HG03064 (cell line): ENCODE measurements at regions not wholly inside any gene's neighbourhood (a gene's known extent, or its start where the extent isn't known, plus 50 kb on each side); places are given as distances from the start of the nearest gene placed in this dataset.
A peak's percentile ranks its signal among the peaks of the same experiment; 100 is the strongest.
"Not testable (repeated sequence)": the region's sequence is repeated elsewhere in the genome, so short reads cannot be mapped to it uniquely, and the experiment has no call there.

Experiments
- ATAC-seq: cut with Tn5 transposase; IDR thresholded peaks from one replicate; pipeline ENCODE4 v1.9.1; 2021; ENCODE audit warnings: low read depth; ENCODE audit not compliant: unreplicated experiment

DNA sequence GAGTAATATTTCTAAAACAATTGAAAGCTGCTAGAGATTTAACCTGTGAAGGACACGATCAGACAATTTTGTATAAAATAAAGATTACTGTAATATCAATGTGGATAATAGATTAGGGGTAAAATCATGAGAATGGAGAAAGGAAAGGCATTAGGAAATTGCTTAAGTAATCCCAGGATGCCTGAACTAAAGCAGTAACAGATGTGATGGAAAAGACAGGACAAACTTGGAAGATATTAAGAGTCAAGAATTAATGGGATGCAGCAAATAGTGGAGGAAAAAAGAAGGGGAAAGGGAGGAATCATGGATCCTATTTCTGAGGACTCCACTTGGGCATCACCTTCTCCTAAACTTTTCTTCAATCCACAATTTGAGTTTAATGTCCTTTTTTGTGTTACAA, 437.1 kb upstream of the PMFBP1 start:
- no peak for ATAC-seq

DNA sequence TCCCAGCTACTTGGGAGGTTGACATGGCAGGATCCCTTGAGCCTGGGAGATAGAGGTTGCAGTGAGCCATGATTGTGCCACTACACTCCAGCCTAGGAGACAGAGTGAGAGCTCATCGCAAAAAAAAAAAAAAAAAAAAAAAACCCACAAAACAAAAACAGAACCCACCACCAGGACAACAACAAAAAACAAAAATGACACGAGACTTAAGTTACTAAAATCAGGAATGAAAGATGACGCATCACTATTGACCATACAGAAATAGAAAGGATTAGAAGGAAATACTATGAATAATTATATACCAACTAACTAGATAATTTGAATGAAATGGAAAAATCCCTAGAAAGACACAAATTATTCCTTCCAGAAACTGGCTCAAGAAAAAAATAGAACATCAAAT, 432.4 kb upstream of the PMFBP1 start:
- no peak for ATAC-seq

DNA sequence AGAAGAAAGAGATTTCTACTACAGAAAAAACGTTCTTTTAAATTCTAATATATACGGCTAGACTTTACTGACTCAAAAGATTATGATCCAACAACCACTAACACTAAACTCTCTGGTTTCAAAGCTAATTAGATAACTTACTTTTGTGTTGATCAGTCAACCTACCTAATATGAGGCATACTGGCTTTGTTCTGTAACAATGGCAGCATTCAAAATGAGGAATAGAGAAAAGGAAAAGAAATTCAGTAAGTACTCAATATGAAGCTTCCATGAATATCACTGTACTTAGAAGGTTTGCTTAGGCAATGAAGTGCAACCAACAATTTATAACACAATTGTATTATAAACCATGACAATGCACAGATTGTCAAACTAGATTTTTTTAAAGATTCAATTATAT, 430.5 kb upstream of the PMFBP1 start:
- no peak for ATAC-seq

DNA sequence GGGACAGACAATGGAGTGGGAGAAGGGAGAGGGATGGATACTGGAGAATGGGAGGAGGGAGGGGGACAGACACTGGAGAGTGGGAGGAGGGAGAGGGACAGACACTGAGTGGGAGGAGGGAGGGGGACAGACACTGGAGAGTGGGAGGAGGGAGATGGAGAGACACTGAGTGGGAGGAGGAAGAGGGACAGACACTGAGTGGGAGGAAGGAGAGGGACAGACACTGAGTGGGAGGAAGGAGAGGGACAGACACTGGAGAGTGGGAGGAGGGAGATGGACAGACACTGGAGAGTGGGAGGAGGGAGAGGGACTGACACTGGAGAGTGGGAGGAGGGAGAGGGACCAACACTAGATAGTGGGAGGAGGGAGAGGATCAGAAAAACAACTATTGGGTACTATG, 426.7 kb upstream of the PMFBP1 start:
- ATAC-seq, result no peak

DNA sequence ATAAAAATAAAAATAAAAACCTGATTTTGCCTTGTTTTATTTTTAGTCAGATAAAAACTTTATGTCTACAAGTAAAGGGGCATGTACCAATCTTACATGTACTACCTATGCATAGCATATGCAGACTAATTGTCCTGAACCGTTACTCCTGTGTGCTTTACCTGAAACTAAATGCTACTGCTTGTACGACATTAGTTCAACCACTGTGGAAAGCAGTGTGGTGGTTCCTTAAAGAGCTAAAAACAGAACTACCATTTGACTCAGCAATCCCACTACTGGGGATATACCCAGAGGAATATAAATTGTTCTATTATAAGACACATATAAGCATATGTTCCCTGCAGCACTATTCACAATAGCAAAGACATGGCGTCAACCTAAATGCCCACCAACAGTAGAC, 426.0 kb upstream of the PMFBP1 start:
- ATAC-seq, result no peak

DNA sequence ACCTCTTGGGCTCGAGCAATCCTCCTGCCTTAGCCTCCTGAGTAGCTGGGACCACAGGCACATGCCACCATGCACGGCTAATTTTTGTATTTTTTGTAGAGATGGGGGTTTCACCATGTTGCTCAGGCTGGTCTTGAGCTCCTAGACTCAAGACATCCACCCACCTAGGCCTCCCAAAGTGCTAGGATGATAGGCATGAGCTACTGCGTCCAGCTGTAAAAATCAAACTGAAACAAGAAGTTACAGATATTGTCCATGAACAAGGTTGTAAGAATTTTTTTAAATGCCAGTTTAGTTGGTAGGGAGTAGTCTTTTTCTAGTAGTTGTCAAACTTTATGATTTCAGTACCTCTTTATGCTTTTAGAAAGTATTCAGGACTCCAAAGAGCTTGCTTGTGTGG, 424.4 kb upstream of the PMFBP1 start:
- ATAC-seq, result no peak

DNA sequence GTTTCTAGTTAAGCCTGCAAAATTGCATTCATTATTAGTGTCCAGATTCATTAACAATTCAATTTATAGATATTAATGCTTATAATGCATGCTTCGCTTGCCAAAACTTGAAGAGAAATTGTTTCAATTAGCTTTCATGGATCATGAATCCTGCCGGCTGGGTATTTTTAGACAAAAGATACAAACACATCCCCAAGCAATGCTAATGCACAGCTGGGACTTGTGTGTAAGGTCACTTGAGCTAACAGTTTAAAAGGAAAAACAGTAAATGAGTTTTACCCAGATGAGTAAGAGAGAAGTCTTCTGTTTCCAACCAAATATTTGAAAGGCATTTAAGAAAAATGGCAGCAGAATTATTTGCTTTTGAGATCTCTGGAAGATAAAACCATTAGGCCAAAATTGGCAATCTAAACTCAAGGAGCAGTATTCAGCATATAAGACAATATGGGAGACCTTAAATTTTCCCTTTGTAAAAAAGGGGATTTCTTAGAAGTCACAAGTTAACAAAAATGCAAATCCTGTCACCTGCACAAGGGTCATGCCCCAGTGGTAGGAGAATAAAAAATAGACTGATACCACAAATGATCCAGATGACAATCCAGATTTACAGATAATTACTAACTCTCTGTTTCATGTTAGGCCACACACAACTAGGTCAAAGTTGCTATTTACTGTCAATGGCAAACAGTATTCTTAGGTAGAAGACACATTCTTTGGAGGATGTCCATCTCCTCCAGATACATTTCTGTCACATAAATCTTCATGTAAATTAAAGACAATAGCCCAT, 418.4 kb upstream of the PMFBP1 start:
- ATAC-seq, result peak; percentile 74

DNA sequence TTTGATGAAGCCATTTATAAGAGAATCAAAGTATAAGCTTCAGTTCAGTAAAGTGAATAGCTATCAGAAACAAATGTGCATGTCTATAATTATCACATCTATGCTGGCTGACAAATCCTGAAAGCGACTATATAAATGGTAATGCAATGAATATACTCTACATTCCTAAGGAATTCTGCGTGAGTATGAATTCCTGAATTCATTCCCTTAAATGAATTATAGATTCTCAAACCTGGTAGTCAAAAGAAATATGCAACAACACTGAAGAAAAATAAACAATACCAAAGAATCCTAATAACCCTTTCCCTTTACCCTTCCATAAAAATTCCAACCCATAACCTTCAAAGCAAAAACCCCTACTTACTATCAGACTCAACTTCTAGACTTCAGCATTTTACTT, 416.6 kb upstream of the PMFBP1 start:
- no peak for ATAC-seq

DNA sequence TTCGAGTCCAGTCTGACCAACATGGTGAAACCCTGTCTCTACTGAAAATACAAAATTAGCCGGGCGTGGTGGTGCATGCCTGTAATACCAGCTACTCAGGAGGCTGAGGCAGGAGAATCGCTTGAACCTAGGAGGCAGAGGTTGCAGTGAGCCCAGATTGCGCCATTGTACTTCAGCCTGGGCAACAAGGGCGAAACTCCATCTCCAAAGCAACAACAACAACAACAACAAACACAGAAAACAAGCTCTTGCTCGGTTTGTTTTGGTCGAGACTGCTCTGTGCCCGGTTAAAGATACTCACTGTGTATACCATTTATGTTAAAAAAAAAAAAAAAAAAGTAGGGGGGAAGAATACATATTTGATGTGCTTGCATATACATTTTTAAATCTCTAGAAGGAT, 406.1 kb upstream of the PMFBP1 start:
- ATAC-seq, result not testable (repeated sequence)

DNA sequence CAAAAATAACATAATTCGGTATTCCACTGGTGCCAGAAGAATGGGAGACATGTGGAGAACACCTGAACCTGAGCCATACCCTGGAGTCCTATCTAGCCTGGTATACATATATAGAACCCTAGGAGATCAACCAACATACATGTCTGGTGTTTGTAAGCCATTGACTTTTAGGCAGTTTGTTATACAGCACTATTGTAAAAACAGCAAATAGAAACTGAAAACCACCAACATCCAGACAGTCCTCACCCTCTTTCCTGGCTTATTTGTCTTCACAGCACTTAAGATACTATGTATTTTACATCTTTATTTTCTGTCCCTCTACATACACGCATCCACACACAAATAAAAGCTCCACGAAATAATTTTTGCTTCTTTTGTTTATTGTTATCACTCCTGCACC, 404.2 kb upstream of the PMFBP1 start:
- ATAC-seq, result no peak

DNA sequence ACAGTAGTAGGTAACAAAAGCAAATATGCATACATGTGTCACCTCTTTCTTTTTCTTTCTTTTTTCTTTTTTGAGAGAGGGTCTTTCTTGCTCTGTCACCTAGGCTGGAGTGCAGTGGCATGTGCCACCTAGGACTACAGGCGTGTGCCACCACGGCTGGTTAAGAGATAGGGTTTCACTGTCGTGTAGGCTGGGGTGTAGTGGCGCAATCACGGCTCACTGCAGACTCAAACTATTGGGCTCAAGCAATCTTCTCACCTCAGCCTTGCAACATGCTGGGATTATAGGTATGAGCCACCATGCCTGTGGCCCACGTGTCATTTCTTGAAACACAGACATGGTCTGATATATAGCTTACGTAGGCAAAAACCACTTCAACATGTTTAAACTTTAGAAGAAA, 397.7 kb upstream of the PMFBP1 start:
- no peak for ATAC-seq

DNA sequence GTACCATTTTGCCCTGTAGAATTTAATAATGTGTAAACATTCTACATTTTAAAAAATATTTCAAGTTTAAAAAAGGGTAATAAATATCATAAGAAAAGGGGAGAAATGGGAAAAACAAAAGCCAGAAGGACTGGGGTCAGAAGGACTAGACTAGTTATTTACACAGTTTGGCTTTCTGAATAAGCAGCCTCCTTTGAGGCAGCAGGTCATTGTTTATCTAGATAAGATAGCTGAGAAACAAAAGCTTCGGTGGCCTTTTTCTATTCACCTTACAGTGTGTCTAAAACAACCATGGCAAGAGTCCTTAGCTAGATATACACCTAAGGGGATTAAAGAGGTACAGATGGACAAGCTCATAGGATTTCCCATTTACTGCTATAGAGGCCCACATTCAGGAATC, 396.5 kb upstream of the PMFBP1 start:
- ATAC-seq, result no peak

DNA sequence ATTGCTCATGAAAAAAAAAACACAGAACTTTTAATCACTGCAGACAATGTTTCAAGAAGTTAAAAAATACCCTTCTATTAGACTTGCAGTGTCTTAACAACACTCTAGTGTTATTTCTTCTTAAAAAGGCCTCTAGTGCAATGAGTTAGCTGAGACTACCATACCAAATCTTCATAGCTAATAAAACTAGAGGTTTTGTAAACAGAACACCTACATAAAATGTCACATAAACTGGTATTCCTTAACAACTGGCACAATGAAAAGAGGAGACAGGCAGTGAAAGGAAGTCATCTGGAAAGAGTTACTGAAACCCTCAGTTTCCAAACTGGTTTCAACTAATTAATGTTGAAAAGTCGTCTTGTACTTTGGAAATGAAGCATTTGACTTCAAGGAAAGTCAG, 394.2 kb upstream of the PMFBP1 start:
- ATAC-seq, result no peak

DNA sequence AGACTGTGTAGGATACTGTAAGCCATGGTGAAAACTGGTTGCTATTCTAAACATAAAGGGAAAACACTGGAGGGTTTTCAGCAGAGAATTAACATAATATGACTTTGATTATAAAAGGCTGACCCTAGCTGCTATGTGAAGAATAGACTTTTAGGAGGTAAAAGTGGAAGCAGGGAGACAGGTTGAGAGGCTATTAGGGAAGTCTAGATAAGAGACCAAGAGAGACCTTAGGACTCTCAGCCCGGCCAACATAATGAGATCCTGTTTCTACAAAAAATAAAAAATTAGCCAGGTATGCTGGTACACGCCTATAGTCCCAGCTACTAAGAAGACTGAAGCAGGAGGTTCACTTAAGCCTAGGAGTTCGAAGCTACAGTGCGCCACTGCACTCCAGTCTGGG, 393.2 kb upstream of the PMFBP1 start:
- no peak for ATAC-seq

DNA sequence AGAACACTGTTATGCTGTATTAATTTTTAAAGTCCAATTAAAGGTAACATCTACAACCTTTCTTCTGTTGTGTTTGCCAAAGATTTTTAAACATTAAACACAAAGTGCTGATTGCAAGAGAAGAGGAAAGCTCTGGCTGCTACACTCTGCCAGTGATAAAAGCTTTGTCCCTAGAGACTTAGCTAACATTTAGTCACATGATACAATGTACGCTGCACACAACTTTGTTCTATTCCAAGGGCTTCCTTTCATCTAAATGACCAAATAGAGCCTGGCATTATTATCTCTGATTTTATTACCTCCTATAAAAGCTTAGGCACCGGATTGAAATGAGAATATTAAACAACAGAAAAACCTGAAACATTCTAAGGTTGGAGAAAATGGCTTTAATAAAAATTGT, 388.7 kb upstream of the PMFBP1 start:
- ATAC-seq, result no peak

DNA sequence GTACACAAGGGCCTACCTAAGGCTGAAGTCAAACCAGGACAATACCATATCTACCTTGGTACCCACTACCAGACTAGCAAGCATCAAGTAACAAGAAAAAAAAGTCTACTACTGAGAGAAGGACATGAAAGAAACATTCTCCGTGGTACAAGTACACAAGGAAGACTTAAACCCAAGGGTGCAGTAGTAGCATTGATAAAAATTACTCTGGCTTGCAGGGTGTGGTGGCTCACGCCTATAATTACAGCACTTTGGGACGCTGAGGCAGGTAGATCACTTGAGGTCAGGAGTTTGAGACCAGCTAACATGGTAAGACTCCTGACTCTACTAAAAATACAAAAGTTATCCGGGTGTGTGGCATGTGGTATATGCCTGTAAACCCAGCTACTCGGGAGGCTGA, 386.5 kb upstream of the PMFBP1 start:
- no peak for ATAC-seq

DNA sequence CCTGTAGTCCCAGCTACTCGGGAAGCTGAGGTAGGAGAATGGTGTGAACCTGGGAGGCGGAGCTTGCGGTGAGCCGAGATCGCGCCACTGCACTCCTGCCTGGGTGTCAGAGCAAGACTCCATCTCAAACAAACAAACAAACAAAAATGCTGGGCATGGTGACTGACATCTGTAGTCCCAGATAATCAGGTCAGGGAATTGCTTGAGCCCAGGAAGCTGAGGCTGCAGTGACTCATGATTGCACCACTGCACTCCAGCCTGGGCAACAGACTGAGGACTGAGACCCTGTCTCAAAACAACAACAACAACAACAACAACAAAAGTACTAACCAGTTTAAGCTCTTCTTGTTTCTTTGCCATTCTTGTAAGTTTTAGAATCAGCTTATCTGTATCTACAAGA, 383.0 kb upstream of the PMFBP1 start:
- ATAC-seq, result no peak

DNA sequence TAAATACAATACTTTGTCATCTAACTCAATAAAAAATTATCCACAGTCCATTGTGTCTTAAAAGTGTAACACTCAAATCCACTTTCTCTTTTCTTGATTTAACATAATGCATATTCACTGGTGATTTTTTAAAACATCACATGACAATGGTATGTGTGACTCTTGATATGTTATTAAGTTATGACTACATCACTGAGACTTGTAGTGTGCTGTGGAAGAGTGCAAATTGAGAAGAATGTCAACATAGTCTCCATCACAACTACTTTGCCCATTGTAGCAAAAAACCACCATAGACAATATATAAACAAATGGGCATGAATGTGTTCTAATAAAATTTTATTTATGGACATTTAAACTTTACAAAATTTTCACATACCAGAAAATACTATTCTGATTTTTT, 380.7 kb upstream of the PMFBP1 start:
- ATAC-seq, result no peak

DNA sequence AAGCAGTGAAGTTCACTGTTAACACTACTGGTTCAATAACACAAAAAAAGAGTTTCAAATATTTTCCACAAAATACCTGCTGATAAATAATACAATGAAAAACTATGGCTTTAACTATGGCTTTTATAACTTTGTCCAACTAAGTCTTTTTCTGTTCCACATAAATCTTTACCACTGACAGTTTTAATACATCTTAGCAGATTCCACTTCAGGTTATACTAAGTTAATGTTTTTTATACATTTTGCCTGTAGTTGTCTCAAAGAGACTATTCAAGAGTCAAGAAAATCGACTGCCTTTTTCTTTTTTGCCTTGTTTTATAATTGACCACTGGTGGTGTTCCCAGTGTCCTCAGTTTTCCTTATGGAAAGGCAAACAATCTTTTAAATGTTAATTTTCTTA, 379.7 kb upstream of the PMFBP1 start:
- no peak for ATAC-seq

DNA sequence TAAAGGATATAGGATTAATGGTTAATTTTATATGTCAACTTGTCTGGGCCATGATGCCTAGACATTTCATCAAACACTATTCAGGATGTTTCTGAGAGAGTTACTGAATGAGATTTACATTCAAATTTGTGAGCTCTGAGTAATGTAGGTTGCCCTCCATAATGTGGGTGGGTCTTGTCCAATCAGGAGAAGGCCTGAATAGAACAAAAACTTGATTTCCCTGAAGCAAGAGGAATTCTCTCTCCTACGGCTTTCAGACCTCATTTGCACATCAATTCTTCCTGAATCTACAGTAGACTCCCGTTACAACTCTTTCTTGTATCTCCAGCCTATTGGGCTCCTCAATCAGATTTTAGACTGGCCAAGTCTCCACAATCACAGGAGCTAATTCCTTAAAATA, 377.9 kb upstream of the PMFBP1 start:
- no peak for ATAC-seq

DNA sequence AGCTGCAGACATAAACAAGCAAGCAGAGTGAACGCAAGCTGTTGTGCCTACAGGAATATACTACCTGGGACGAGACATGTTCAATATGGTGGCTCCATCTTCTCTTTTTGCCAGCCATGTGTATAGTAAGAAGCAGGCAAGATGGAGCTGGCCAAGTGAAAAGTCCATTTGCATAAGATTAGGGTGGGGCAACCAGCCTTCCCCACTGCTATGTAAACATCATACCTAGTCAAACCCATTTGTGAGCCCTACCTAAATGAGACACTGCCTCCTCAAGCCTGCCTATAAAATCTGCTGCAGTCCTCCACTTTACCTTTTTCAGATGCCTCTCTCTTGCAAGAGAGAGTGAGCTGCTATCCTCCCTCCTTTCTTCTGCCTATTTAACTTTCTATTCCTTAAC, 370.1 kb upstream of the PMFBP1 start:
- no peak for ATAC-seq

DNA sequence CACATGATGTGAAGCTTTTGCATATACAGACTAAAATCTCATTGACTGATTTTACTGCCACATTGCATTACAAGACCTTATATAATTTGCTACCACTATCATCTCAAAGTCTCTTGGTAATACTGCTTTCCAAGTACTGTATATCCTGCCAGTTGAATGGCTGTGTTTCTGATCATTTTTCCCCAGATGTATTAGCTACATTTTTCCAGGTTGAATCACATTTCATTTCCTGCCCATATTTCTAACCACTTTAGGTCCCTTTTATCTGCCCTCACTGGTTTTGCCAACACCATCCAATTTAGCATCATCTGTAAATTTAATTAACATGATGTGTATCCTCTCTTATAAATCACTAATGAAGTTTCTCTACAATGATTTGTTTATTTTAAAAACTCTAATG, 365.7 kb upstream of the PMFBP1 start:
- no peak for ATAC-seq
